COLO668 (cell line): ENCODE measurements at regions not wholly inside any gene's neighbourhood (a gene's known extent, or its start where the extent isn't known, plus 50 kb on each side); places are given as distances from the start of the nearest gene placed in this dataset.

Experiments
- DNase-seq: peaks from one replicate; lab custom pipeline; 2025; ENCODE audit not compliant: unreplicated experiment; lab: John Stamatoyannopoulos, UW

DNA sequence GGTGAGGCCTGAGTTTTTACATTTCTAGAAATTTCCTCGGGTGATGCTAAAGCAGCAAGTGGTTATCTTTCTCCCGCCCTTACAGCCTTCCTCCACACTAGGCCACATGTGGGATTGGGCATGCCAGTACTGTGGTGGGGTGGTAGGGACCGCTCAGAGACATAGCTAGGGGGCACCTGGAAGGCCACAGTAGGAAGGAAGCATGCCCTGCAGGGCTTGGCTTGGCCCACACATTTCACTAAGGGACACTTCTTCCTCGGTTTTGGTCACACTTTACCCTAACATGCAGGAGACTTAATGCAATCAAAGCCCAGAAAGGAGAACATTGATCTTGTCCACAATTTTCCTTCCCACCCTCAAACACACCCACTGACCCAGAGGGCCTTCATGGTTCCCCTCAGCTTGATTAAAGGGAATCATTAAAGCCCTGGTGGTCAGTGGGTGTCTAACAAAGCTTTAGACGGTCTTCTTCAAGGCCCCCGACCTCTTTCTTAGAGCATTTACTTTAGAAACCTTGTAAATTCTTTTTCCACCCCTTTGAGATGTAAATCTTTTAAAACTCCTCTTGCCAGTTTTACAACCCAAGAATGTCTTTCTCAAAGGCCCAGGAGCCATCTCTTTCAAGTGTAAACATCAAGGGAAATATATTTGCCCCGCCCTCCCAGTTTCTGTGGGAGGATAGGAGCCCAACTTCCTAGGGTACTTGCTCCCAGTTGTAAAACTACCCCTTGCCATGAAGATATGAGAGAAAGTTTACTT, 246.4 kb upstream of the PTBP2 start:
- DNase-seq: no peak

DNA sequence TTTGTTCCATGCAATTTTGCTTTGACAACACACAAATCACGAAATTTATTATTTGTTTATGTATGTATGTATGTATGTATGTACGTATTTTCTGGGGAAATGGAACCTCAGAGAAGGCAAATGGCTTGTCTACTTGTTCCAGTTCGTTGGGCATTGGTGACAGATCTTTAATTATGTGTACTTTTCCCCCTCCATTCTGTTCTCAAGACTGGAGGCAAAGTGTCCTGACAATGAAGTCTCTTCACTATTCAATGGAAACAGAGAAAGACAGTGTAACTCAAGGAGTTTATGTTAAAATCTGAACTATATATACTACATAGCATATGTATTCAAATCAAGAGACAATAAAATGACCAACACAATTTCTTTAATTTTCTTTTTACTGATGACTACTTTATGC, 245.7 kb upstream of the PTBP2 start:
- no peak for DNase-seq

DNA sequence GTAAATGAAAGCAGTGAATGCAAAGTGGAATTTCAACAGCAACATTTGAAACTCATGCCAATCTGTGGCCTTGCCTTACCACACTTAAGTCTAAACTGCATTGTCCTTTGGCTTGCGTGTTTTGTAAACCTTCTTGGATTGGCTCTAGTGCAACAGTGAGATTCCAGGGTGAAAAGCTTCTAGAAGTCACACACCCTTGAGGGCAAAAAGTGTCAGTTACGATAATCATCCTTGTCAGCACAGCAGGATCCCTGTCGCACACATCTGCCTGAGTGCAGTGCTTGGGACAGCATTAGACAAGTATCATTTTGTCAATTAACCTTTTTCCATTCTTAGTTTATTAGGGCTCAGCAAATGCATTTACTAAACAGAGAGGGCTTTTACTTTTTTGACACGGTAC, 243.4 kb upstream of the PTBP2 start:
- DNase-seq: no peak

DNA sequence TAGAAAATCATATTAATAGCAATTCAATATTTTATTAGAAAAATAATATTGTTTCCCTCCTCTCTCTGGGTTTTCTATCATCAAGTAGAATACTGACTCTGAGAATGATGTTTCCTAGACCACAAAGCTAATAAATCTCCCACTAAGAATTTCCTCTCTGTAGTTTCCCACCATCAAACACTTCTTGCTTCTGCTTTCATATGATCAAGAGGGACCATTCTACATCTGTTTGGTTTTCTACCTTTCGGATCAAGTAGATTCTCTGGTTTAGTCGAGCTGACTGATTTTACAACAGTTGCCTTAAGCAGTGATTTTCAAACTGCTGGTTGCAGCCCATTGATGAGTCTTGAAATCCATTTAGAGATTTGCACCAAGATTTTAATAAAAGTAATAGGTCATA, 240.2 kb upstream of the PTBP2 start:
- no peak for DNase-seq

DNA sequence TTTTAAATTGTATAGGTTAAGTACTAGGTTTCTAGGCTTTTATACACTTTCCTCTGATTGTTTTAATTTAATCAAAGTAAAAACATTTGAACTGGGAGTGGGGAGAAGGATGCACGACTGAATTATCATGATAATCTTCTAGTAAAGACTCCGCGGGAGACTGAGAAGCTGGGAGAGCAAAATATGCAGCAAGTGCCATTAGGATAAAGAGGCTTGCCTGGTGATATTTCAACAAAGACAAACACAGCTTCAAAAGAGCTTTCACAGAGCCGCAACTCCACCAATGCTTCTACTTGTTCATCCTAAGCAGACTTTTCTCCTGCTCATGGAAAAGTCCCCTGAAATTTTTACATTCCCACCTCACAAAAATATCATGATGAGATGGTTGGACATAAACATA, 239.0 kb upstream of the PTBP2 start:
- no peak for DNase-seq

DNA sequence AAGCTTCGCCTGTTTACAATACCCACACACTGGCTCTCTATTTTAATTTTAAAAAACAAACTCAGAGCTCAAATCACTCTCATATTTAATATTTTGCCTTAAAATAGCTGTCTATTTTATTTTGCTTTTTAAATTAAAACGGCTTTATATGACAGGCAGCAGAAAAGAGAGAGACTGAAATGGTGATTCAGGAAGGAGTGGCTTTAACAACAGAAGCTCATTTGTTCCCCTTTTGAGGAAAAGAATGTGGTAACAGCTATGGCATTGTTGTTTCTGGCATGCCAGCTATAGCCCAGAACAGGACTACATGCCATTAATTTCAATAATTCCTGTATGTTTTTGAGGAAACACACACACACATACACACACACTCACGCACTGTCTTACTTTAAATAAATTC, 234.2 kb upstream of the PTBP2 start:
- DNase-seq: no peak

DNA sequence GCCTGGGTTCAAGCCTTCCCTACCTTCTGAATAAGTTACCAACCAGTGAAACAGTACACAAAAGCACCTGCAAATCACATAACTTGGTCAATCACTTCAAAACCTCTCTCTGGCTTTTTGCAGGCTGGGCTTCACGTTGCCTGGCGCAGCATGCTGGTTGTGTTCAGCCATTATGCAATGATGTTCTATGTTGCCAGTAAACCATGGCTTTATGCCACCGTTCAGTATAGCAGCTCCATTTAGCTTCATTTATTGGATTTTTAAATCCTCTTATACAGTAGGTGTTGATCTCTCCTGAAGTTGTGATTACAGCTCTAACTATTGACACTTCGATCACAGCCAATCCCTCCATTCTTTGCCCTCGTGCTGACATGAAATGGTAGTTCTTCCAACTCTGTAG, 233.6 kb upstream of the PTBP2 start:
- no peak for DNase-seq

DNA sequence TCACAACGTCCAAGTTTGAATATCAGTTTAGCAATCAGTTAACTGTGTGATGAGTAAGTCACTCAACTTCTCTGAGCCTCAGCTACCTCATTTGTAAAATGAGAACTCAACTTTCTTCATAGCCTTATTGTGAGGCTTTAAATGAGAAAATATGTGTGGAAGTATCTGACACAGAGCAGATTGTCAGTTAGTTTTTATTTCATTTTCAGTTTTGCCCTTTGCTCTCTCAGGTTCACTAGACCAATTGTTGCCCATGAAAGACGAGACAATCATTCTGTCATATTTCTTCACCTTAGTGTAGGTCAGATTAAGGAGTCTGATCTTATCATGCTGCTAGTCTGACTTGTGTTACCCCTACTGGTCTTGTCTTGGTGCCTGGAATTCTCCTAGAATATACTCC, 232.8 kb upstream of the PTBP2 start:
- DNase-seq: no peak

DNA sequence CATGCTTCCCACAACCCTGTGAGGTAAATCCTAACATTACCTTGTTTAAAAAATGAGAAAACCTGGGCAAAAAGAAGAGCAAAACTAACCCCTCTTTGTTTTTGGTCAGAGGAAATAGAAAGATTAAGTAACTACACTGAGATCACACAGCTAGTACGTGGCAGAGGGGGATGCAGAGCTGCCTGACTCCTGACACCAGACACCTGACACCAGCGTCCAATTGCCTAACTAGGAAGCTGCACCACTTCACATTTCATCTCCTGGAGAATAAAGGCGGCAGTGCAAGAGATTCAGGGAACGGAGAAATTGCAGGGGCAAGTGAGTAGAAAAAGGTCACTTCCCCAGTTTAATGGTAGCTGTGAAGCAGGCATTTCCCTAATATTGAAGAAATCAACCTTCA, 229.3 kb upstream of the PTBP2 start:
- no peak for DNase-seq

DNA sequence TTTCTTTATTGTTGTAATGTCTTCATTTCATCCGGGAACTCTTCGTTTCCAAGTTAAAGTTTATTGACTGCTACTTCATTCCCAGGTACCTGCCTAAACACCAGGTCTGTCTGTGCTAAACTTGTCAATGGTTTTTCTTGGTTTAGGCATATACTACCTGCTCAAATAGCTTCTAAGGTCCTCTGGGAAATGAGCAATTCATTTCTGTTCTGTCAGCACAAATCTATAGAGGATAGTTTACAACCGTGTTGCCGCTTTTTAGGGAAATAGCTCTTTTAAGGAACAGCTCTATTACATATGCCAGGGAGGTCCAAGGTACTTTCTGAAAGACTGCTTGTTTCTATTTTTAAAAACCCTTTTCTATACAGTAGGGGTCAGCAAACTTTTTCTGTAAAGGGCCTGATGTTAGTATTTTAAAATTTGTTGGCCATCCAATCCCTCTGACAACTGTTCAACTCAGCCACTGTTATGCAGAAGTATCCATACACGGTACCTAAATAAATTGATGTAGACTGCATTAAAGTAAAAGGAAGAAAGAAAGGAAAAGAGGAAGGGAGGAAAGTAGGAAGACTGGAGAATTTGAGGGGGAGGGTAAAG, 222.7 kb upstream of the PTBP2 start:
- DNase-seq: no peak

DNA sequence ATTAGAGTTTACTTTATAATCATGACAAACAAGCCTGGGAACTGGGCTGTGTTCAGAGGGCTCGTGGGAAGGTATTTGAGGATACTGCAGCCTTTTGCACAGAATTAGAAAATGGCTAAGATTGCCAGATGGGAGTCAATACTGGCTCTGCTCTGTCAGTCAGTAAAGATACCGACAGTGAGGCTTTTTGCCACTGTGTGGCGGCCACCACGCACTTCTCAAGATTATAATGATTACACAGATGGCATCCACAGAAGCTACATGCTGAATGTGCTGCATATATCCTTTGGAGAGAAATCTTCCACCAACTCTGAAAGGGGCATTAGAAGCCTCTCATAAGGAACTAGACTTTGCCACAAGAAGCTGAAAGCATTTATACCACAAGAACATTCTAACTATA, 213.4 kb upstream of the PTBP2 start:
- DNase-seq: no peak

DNA sequence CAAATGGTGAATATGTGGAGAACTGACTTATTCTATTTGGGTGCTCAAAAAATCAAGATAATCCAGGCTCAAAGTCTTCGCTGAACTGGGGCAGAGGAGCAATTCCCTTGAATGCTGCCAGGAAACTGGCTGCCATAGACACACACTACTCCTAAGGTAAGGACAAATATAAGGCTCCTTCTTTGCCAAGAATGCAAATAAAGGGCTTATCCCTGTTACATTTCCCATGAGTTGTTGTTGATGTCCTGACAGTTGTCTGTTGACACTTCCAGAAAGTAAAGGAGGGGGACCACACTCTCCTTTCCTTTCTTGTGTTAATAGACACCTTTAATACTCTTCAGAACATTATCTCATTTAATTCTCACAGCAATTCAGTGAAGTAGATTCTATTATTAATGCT, 212.2 kb upstream of the PTBP2 start:
- no peak for DNase-seq

DNA sequence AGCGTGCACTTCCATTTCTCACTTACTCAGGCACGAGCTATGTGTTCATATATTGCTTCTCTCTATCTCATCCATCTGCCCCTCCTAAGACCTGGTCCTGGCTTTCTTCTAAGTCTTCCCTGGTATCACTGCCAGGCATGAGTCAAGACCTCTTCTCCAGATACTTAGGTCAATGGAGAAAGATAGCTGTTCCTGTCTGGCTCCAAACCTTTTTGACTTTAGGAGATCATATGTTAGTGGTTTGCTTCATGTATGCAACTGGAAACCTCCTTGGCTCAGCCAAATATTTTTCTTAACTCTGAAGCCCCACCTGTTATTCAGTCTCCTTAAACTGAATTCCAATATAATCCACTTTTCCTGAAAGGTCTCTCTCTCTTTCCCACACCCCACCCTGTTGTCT, 211.6 kb upstream of the PTBP2 start:
- no peak for DNase-seq

DNA sequence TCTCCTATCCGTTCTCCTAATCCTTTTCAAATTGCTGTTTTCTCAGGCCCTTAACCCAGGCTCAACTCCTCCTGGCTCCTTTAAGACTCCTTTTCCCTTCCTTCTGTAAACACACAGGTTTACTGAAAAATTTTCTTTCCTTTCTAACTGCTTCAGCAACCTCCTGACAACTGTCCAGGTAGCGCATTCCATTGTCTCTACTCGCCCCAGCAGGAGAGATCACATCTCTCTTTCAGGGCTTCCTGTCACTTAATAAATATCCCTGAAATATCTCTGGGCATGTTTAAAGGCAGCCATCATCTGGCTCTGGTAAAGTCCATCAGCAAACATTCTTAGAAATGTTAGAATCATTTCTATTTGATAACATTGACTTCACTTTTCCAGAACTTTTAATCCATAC, 211.2 kb upstream of the PTBP2 start:
- DNase-seq: no peak

DNA sequence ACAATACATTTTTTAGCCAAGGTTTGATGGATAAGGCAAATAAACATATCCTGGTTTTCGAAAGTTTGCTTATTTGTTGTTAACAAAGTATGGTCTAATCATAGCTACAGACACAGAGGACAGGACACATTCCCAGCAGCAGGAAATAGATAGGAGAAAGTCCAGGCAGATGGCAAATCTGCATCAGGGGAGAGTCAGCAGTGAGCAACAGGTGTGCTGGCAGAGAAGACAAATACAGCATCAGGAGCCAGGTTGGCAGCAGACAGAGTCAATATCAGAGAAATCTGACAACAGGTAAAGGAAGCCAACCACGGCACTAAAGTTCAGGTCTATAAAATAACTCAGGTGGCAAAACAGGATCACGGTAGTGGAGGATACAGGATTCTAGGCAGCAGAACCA, 210.7 kb upstream of the PTBP2 start:
- peak; percentile 52 for DNase-seq

DNA sequence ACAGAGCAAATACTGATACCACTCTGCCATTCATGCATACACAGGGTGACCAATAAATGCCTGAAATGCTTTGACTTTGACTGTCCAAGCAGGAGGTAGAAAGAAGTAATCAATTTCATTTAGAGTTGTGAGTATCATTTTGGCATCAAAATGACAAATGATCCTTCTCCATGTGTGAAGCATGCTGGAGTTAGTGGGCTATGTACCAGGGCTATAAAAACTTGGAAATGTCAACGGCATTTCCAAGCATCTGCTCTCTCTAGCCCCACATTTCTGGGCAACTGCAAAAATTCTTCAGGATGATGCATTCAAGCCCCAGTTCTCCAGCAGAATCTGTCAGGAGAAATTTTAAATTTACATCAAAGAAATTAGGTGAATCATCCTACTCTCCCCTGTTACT, 208.4 kb upstream of the PTBP2 start:
- no peak for DNase-seq

DNA sequence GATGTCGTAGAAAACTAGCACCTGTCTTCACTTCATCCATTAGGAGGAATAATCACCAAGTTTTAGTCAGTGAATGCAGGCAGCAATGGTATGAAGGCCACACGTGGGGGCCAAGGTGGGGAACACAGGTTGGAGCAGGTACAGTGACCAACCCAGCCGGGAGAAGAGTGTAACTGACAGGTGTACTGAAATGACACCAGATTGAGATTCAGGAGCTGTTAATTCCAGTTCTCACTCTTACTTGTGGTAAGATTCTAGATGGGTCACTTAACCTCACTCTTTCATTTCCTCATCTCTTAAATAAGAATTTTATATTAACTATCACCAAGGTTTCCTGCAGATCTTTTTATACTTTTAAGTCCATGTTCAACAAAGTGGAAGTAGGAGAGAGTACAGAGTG, 206.2 kb upstream of the PTBP2 start:
- no peak for DNase-seq

DNA sequence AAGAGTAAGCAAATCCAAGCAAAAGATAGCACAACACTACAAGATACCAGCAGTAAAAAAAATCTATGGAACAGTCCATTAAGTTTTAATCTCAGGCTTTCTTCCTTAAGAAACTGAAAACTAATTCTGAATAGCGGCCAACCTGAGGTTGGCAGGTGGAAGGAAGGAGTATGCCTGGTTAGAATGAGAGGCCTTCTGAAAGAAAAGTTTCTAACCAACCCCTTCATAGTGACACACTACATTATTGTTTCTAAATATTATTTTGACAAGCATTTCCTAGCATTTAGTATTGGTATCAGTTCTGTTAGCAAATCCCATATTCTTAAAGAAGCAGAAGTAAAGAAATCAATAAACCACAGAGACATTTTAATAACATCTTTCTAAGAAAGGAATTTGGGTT, 205.7 kb upstream of the PTBP2 start:
- DNase-seq: no peak

DNA sequence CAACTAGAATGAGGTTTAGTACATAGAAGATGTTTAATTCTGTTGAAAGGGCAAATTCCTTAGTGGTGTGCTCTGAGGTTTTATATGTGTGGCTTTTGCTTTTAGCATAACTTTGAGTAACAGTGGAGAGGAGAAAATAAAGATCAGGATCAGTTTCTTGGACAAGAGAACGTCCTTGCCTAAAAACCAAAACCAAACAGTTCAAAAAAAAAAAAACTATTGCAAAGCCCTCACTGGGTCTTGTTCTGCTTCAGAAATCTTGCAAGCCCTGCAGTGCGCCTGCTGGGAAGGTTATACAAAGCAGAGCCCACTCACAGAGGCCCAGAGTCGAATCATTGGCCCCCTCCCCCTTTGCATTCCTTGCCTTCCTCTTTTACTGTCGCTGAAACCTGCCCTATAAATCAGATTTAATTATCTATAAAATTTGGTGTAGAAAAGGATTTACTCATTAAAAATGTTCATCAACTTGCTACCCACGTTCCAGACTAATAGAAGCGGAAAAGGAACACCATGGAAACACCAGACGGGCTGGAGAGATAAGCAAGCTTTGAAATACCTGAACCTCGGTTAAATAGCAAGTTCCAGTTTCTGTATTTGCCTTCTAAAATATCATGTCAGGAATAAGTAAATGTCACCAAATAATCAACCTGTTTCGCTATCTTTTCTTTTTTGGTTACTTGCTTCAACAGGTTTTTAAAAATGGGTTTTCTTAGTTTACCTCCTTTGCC, 201.6 kb upstream of the PTBP2 start:
- no peak for DNase-seq

DNA sequence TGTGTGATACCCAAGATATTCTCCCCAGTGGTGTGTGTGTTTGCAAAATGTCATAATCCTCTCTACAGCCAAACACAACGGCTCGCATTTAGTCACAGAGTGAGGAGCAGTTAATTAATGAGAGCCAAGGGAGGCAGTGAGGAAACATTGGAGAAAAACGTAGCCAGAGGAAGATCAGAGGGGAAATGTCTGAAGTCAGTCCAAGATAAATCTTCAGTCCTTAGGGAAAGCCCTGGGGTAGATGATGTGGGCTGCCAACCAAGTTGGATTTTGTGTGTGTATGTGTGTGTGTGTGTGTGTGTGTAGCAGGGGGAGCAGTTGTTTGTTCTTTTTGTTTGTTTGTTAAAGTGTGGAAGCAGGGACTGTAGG, 201.0 kb upstream of the PTBP2 start:
- no peak for DNase-seq

DNA sequence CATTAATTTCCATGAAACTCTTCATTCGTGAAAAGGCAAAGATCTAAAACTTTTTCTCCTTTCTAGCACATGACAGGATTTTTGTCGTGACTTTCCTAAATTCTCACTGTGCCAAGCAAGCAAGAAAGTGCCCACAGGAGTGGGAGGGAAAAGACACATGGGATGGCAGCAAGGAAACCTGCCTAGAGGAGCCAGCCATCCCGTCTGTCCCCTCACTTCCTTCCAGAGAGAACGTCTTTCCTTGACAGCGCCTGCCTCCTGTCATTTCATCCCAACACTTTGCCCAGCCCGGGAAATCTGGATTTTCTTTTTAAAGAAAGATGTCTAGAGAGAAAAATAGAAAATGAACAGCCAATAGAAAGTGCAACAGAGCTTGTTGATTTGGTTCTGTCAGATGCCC, 200.6 kb upstream of the PTBP2 start:
- no peak for DNase-seq

DNA sequence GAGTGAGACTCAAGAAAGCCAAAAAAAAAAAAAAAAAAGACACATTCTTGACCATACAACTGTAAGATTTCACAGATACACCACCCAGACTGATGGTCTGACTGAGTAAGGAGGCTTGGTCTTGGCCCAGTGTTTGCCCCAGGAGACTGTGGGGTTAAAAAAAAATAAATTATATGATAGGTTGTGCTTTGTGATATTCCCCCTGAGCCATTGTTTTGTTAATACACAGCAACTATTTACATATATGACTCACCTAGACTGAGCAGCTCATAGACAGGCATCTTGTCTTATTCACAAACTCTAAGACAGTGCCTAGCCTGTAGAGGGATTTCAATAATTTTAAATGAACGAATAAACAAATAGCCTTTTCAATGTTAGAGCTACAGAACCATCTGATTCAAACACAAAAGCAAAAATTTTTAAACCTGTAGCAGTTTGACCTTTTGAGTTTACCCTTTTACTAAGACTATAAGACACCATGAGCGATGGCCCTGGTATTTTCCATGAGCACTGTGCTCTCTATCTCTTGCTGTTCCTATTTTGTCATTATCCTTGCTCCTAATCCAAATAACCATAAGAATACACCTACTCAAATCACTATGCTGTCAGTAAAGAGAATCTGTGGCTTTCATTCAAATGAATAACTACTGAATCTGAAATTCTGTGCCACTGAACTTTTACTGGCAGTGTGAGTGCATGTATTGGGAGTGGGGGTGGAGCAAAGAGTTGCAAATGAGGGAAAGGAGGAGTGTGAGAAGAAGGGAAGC, 199.4 kb upstream of the PTBP2 start:
- no peak for DNase-seq
